Effector memory CD8-positive, alpha-beta T cell (primary cell): ENCODE measurements at regions not wholly inside any gene's neighbourhood (a gene's known extent, or its start where the extent isn't known, plus 50 kb on each side); places are given as distances from the start of the nearest gene placed in this dataset.

ENCODE experiments used
- ATAC-seq: fragments of 150-1000 bp; cut with Tn5 transposase; replicated peaks from 2 replicates; pipeline ENCODE4 v1.10.0; 2021; ENCODE audit warnings: mild to moderate bottlenecking, moderate library complexity
- DNase-seq, 3 experiments: peaks; one replicate each; pipeline ENCODE4 v3.0.0; 2021
- H3K27ac Mint-ChIP-seq, 2 donors: one replicate each; pipeline ENCODE4 v1.8.0; 2022; ENCODE audit warnings: mild to moderate bottlenecking in 2 of 2, mixed read lengths in 2 of 2, moderate library complexity in 2 of 2
- H3K27me3 Mint-ChIP-seq, 2 donors: one replicate each; pipeline ENCODE4 v1.8.0; 2022; ENCODE audit warnings: mixed read lengths in 2 of 2
- H3K36me3 Mint-ChIP-seq: one replicate; pipeline ENCODE4 v1.8.0; 2022; ENCODE audit warnings: mild to moderate bottlenecking, moderate library complexity, mixed read lengths; ENCODE audit not compliant: insufficient read depth
- H3K4me1 Mint-ChIP-seq, 2 donors: one replicate each; pipeline ENCODE4 v1.8.0; 2022; ENCODE audit warnings: low read depth in 2 of 2, mixed read lengths in 2 of 2
- H3K4me3 Mint-ChIP-seq, 2 donors: one replicate each; pipeline ENCODE4 v1.8.0; 2022; ENCODE audit warnings: mild to moderate bottlenecking in 2 of 2, mixed read lengths in 2 of 2, moderate library complexity in 2 of 2
- H3K9me3 Mint-ChIP-seq, 2 donors: one replicate each; pipeline ENCODE4 v1.8.0; 2022; ENCODE audit warnings: mixed read lengths in 2 of 2

DNA sequence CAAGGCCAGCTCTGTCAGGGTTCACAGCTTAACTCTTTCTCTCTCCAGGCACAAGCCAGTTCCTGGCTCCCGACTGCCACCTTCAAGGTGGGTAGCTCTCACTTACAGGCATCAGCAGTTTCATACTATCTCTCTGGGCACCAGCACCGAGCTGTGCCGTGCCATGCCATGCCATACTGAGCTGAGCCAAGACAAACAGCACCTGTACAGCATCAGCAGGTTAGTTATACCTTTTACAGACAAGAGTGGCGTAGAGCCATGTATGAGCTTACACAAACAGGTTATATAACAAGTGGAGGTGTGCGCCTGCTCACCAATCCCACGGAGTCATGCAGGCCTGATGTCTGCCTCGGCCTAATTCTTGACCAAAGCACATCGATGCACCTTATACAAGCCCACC is 1098.7 kb downstream of the AACS start:
- no peaks in the 10 kb centered on the region for H3K27me3 Mint-ChIP-seq
- no peaks in the 10 kb centered on the region for H3K36me3 Mint-ChIP-seq
- no peak overlapping the region for H3K27ac Mint-ChIP-seq
- H3K9me3 Mint-ChIP-seq: peaks cover 13 to 18% of the 10 kb centered on the region in 2 donors
- H3K4me3 Mint-ChIP-seq: no peak overlapping the region
- H3K4me1 Mint-ChIP-seq: no peaks in the 10 kb centered on the region
- no peak for ATAC-seq
- DNase-seq: no peak

DNA sequence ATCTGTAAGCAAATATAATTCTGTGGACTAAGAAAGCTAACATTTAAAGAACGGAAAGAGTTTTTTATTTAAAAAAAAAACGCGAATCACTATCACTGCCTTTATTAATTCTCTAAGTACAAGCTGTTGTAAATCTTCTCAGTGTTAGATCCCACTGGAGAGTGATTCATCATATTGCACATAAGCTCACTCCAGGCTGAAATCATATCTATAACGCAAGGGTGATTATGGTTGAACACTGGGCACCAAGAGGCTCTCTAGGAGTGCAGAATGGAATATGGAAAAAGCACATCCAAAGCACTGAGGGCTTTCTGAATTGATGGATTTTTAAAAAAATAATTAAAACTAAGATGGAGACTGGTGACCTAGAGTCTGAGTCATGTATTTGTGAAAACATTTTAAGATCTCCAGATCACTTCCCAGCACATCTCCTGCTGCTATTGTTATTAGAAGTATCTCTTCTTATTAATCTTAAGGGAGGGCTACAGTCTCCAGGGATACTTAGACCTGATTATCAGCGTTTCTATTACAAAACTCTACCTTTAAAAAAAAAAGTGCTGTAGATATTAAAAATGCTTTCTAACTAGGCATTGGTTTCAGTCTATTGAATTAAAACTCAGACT is 1106.8 kb downstream of the AACS start:
- DNase-seq (no peak), ATAC-seq (no peak)
- H3K4me3 Mint-ChIP-seq: no peak overlapping the region
- H3K4me1 Mint-ChIP-seq: no peaks in the 10 kb centered on the region
- no peak overlapping the region for H3K27ac Mint-ChIP-seq
- H3K36me3 Mint-ChIP-seq: no peaks in the 10 kb centered on the region
- H3K27me3 Mint-ChIP-seq: no peaks in the 10 kb centered on the region
- H3K9me3 Mint-ChIP-seq: peaks cover 8 to 9% of the 10 kb centered on the region in 2 donors

DNA sequence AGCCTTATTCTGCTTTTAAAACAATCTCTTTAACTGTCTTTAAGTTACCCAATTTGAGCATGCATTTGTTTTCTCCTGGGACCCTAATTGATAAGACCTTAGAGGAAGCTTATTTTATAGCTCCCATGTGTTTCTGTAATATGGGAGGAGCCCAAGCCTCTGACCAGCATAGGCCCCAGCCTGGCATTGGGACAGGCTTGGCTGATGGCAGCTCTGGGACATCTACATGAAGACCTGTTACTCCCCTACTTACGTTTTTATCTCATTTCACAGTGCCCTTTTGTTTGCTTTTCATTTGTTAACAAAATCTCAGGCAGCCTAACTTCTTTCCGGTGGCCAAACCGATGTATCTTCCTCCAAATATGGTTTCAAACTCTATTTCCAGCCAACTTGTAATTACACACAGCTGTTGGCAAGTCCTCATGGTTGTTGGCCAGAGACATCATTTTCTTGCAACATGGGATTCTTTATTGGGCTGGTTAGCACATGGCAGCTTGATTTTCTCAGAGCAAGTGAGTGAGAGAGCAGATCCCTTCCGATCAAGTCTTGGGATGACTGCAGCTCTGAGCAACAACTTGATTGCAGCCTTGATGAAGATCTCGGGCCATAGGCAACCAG is 1117.5 kb downstream of the AACS start:
- H3K36me3 Mint-ChIP-seq: no peaks in the 10 kb centered on the region
- no peak overlapping the region for H3K4me3 Mint-ChIP-seq
- no peaks in the 10 kb centered on the region for H3K4me1 Mint-ChIP-seq
- ATAC-seq: no peak
- no peak for DNase-seq
- no peak overlapping the region for H3K27ac Mint-ChIP-seq
- no peaks in the 10 kb centered on the region for H3K27me3 Mint-ChIP-seq
- peaks cover 7 to 19% of the 10 kb centered on the region in 2 donors for H3K9me3 Mint-ChIP-seq

DNA sequence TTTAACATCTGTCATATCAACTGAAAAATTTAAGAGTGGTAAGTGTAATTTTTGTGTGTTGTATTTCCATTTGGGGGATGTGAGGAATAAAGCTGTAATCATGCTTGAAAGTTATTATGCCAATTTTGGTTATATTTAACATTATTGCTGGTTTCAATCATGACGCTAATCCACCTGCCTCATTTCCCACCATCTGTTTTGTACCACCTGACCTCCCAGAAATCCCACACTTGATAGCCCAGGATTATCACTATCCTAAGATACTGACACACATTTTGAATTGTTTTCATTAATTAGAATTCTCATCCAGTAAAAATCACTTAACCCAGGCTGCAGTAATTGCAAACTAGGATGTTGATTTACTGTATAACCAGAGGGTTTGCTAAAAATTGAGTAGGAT is 1119.8 kb downstream of the AACS start:
- H3K9me3 Mint-ChIP-seq: peaks cover 8 to 16% of the 10 kb centered on the region in 2 donors
- H3K27ac Mint-ChIP-seq: no peak overlapping the region
- peaks cover 5 to 10% of the 10 kb centered on the region in 2 donors for H3K27me3 Mint-ChIP-seq
- no peaks in the 10 kb centered on the region for H3K4me1 Mint-ChIP-seq
- ATAC-seq: no peak
- H3K4me3 Mint-ChIP-seq: no peak overlapping the region
- no peaks in the 10 kb centered on the region for H3K36me3 Mint-ChIP-seq
- DNase-seq: no peak

DNA sequence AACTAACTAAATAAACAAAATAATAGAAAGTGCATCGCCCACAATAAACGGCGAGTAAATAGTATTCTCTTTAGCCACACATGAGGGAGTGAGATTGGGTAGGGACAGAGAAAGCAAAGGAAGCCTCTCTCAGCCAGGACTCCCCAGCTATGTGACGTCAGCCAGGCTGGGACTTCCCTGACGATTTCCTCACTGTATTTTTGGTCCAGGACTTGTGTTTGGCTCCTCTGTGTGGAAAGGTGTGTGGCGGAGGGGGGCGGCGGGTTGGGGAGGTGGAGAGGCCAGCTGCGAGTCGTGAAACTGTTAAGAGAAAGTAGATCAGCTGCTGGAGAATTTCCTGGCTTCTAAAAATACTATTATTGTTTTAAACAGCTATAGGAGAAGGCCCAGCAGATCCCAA is 1124.6 kb downstream of the AACS start:
- Mint-ChIP-seq H3K27ac (no peak overlapping the region), H3K27me3 (peaks cover 5 to 21% of the 10 kb centered on the region in 2 donors), H3K36me3 (no peaks in the 10 kb centered on the region), H3K4me3 (no peak overlapping the region), H3K9me3 (peaks cover 0 to 2% of the 10 kb centered on the region in 2 donors), H3K4me1 (no peaks in the 10 kb centered on the region)
- ATAC-seq (no peak), DNase-seq (no peak)

DNA sequence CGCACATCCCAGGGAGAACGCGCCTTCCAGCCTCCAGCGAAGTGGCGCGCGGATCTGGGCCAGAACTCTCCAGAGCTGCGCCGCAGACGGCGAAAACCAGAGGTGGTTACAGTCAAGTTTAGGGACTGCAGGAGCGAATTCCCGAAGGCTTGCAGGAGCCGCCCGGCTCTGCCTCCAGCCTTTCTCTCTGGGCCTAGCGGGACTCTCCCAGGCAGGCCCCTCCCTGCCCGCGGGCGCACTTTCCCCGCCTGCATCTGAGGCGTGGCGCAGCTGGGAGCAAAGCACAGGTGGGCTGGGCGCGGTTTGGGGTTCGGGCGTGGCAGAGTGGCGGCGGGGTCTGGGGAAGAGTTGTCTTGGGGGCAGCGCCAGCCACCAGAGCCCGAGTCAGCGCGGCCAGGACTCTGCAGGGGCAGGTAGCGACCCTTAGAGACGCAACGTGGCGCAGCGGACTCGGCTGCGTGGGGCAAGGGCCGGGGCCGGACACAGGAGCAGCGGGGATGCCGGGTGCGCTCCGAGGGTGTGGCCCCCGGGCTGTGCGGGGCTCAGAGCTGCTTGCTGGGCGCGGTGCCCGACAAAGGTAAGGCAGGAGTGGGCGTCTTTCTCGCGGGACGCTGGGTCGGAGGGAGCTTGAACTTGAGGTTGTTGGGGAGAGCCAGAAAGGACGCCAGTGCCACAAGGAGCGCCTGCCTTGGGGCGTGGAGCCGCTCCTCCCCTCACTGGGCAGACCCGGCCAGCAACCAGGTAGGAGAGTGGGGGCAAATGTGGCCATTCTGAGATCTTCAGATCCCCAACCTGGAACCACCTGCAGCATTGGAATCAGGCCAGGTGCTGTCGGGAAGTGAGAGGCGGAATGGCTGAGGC is 1126.0 kb downstream of the AACS start:
- ATAC-seq (no peak), DNase-seq (no peak)
- Mint-ChIP-seq H3K9me3 (peaks cover 7 to 8% of the 10 kb centered on the region in 2 donors), H3K4me1 (no peaks in the 10 kb centered on the region), H3K27ac (no peak overlapping the region), H3K36me3 (no peaks in the 10 kb centered on the region), H3K27me3 (peaks cover 5 to 21% of the 10 kb centered on the region in 2 donors), H3K4me3 (no peak overlapping the region)

DNA sequence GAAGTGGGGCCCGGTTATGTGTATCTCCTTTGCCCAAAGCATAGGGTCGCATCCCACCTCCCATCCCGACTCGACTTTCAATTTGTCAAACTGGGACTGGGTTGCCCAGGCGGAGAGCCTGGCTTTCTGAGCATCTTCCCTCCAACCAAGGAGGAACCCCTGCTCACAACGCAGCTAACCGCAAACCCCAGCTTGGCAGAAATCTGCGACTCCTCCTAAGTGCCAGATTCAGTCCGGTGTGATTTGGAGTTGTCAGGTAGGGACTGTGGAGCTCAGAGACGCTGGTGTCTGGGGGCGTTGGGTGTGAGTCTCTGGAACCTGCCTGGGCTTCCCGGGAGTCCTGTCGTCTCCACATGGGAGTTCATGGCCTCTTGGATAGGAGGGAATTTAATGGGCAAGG is 1126.7 kb downstream of the AACS start:
- Mint-ChIP-seq H3K4me3 (no peak overlapping the region), H3K9me3 (peaks cover 7 to 8% of the 10 kb centered on the region in 2 donors), H3K27me3 (peaks cover 5 to 21% of the 10 kb centered on the region in 2 donors), H3K4me1 (no peaks in the 10 kb centered on the region), H3K36me3 (no peaks in the 10 kb centered on the region), H3K27ac (no peak overlapping the region)
- ATAC-seq: no peak
- no peak for DNase-seq

DNA sequence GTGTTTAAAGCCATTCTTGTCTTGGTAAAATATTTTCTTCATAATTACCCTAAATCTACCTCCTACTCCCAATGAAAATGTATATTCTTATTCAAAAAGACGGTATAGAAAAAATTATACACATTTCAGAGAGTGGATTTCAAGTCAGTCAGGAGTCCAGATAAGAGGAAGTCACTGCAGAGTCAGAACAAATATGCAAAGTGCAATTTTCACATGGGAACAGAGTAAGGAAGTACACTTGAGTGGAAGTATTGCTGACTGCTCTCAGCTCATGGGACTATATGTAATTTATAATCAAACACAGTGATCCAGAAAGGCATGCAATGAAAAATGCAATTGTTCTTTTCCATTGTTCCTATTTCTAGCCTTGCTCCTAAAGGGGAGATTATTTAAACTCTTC is 1128.0 kb downstream of the AACS start:
- Mint-ChIP-seq H3K36me3 (no peaks in the 10 kb centered on the region), H3K9me3 (peaks cover 7 to 10% of the 10 kb centered on the region in 2 donors), H3K27me3 (peaks cover 5 to 21% of the 10 kb centered on the region in 2 donors), H3K4me3 (no peak overlapping the region), H3K4me1 (no peaks in the 10 kb centered on the region), H3K27ac (no peak overlapping the region)
- DNase-seq (no peak), ATAC-seq (no peak)

DNA sequence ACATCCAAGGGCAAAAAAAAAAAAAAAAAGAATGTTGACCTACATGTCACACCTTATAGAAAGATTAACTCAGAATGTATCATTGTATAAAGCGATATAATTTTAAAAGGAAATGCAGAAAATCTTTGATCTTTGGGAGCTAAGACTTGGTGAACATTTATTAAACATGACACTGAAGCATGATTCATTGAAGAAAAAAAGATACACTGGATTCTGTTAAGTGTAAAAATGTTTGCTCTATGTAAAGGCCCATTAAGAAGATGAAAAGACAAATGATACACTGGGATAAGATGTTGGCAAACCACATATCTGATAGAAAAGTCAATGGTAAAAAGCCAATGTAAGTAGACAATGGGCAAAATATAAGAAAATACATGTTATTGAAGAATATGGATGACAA is 1131.0 kb downstream of the AACS start:
- Mint-ChIP-seq H3K36me3 (no peaks in the 10 kb centered on the region), H3K27me3 (peaks cover 0 to 3% of the 10 kb centered on the region in 2 donors), H3K4me3 (no peak overlapping the region), H3K27ac (no peak overlapping the region), H3K9me3 (peaks cover 8 to 10% of the 10 kb centered on the region in 2 donors), H3K4me1 (no peaks in the 10 kb centered on the region)
- no peak for ATAC-seq
- no peak for DNase-seq

DNA sequence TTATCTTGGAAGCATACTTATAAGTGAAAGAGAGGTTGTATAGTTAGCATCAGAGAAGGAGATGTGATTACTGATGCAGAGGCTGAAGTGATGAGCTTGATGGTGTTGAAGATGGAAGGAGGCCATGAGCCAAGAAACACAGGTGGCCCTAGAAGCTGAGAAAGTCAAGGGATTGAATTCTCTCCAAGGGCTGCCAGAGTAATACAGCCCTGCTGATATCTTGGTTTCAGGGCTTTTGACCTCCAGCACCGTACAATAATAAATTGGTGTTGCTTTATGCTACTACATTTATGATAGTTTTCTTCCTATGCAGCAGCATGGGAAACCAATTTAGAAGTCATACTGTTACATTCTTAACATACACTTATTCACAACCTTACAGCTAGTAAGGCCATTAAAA is 1133.3 kb downstream of the AACS start:
- H3K4me1 Mint-ChIP-seq: no peaks in the 10 kb centered on the region
- H3K4me3 Mint-ChIP-seq: no peak overlapping the region
- DNase-seq: no peak
- H3K9me3 Mint-ChIP-seq: peaks cover 10 to 15% of the 10 kb centered on the region in 2 donors
- H3K27me3 Mint-ChIP-seq: no peaks in the 10 kb centered on the region
- no peak overlapping the region for H3K27ac Mint-ChIP-seq
- ATAC-seq: no peak
- no peaks in the 10 kb centered on the region for H3K36me3 Mint-ChIP-seq

DNA sequence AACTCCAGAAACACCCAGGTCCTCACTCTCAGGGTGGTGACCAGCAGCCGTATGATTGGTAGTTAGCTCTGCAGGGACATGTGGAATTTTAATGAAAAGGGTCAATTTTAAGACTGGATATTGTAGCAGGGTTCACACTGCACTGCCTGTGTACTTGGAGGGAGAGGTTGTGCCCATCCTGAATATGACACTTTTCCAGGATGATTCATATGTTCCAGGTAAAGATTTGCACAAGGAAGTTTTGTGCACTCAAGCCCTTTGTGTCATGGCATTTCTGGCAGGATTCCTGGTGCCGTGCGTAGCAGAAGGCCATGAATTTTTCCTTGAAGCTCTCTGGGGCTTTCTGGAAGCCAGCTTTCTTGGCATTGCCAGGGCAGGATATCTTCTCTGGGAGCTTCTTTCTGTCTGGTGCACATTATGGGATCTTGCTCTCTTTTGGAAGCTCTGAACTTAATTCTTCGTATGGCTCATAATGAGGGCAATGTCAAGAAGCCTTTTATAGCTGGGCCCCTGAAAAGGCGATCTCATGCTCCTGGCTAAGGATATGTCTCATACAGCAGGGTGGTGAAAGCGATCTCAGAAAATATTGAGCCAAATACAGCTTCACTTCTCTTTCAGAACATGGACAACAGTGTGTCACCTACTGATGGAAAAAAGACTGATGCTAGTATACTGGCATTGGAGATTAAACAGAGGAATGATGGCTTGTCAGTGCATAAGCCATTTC is 1133.9 kb downstream of the AACS start:
- Mint-ChIP-seq H3K4me3 (no peak overlapping the region), H3K36me3 (no peaks in the 10 kb centered on the region), H3K4me1 (no peaks in the 10 kb centered on the region), H3K27me3 (no peaks in the 10 kb centered on the region), H3K27ac (no peak overlapping the region), H3K9me3 (peaks cover 10 to 15% of the 10 kb centered on the region in 2 donors)
- ATAC-seq (no peak), DNase-seq (no peak)

DNA sequence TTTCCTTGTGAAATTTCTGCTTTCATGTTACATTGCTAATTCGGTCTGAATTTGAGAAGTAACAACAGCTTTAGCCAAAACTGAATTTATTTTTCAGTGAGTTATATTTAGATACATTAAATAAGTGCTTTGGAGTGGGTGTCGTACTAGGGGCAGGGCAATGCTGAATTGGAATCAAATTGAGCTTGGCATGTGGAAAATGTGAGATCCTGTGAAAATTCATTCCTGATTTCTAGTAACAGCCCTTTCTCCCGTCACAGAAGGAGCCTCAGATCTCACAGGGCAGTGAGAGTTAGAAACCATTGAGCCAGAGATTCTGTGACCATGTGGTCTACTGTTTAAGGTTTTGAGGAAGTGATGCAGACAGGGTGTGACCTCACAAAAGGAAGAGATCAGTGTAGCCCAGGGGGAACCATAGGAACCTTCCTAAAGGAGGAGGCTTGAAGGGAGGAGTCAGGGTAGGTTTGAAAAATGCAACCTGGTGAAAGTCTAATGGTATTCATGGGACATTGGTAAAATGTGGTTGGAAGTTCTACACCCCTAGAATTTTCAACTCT is 1136.8 kb downstream of the AACS start:
- Mint-ChIP-seq H3K4me1 (no peaks in the 10 kb centered on the region), H3K27ac (no peak overlapping the region), H3K4me3 (no peak overlapping the region), H3K36me3 (no peaks in the 10 kb centered on the region), H3K27me3 (no peaks in the 10 kb centered on the region), H3K9me3 (peaks cover 12 to 15% of the 10 kb centered on the region in 2 donors)
- DNase-seq (no peak), ATAC-seq (no peak)

DNA sequence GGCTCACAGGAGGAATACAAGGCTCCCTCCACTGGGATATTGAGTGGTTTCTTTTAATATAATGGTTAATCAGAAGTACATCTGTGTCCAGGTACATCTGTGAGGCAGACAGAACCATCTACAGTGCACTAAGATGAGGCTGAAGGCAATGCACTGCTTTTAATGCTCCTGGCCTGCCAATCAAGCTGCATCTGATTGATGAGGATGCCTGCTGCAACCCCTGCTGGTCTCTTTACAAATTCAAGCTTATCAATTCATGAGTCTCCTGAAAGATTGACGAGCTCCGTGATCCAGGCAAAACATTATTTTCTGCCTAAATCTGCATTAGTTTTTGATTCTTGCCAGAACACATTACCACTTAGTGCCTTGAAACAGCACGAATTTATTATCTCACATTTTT is 1139.1 kb downstream of the AACS start:
- ATAC-seq (no peak), DNase-seq (no peak)
- H3K9me3 Mint-ChIP-seq: peaks cover 9 to 15% of the 10 kb centered on the region in 2 donors
- H3K36me3 Mint-ChIP-seq: no peaks in the 10 kb centered on the region
- H3K27me3 Mint-ChIP-seq: no peaks in the 10 kb centered on the region
- no peak overlapping the region for H3K4me3 Mint-ChIP-seq
- no peaks in the 10 kb centered on the region for H3K4me1 Mint-ChIP-seq
- no peak overlapping the region for H3K27ac Mint-ChIP-seq
